Head of caudate nucleus (tissue), 42 donors: ENCODE measurements at regions not wholly inside any gene's neighbourhood (a gene's known extent, or its start where the extent isn't known, plus 50 kb on each side); places are given as distances from the start of the nearest gene placed in this dataset.
"Not testable (repeated sequence)": the region's sequence is repeated elsewhere in the genome, so short reads cannot be mapped to it uniquely, and the experiment has no call there.

Experiments used
- DNase-seq, 42 donors: peaks; one replicate each; pipeline versions ENCODE4 v3.0.0 to v3.0.0-alpha.2; 2020 to 2021; ENCODE audit warnings: mixed read lengths in 7 of 42
- intact Hi-C: fragments of 100-400 bp; cut with DNase I; formaldehyde crosslinking; loops from one replicate; pipeline ENCODE4 v1.15.0; 2022

DNA sequence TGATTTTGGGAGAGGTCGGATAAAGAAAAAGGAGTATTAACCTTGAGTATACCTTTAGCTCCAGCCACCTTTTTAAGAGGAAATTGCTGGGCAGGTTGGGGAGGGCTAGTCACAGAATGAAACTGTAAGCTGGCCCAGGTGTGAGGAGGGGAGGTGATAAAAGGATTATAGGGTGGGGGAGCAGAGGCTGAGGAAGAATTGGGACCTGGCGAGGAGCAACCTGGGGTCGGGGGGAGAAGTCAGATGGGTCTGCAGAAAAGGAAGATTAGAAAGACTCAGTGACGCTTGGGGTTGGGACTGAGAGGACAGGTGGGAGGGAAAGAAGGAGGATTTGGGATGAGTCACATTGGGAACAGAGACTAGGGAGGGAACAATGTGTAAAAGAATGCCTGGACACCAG is 1548.5 kb upstream of the WWC1 start:
- intact Hi-C loops, DNase-seq: not testable (repeated sequence)

- DNase-seq, result no peak
- intact Hi-C loops, result no loop called here
Observed at GRCh38 chr5:166746506-166746905, 1544.9 kb upstream of the WWC1 start.

DNA sequence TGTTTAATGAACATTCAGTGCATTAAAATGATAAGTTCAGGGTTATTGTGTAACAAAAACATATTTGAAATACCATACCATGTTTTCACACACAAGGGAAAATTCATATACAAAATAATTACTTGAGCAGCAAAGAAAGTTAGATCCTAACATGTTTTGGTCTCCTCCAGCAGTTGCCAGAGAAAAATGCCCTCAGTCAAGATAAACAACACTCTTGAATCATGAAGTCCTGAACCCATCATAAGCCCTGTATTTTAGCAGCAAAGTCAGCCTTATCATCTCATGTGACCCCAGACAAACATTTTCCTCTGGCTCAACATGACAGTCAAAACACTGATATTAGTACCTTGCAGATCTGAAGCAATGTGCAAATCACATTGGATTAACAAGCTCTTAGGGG is 1541.1 kb upstream of the WWC1 start:
- no peak for DNase-seq
- intact Hi-C loops, result no loop called here

GRCh38 chr5:166758151-166758550 is 1533.3 kb upstream of the WWC1 start:
- intact Hi-C loops, result no loop called here
- DNase-seq, result no peak

GRCh38 chr5:166767858-166768257 is 1523.6 kb upstream of the WWC1 start:
- no peak for DNase-seq
- intact Hi-C loops, result no loop called here

DNA sequence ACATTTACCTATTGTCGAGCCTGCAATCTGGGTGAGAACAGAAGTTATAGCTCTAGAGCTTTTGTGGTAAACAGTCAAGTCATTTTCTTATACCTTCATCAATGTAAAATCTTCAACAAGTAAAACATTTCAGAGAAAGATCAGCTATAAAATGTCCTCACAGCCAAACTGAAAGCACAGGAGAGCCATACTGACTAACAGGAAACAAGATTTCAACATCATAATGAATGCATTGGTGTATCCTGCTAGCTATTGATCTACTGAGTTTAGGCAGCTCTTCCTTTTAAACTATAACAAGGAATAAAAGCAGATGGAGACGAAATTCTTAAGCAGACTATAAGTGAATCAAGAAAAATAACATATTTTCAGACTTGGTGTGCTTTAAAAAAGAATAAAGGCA is 1522.9 kb upstream of the WWC1 start:
- no peak for DNase-seq
- intact Hi-C loops, result no loop called here

GRCh38 chr5:166772770-166773169 is 1518.7 kb upstream of the WWC1 start:
- no peak for DNase-seq
- intact Hi-C loops, result no loop called here

DNA sequence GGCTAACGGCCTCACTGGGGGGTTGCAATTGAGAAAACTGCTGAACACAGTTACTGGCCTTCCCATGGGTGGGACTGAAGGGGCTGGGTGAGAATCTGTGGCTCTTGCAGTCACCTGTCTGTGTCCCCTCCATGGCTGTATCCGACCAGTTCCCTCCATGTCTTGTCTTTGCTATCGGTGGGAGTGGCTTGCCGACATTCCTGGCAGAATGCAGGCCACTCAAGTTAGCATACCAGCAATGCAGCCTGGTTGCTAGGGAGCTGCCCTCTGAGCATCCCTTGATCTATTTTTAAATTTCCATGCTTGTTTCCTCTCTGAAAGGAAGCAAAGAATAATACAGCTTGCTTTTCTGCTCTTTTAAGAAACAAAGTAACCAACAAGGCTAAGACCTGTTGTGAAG is 1509.7 kb upstream of the WWC1 start:
- DNase-seq, result no peak
- intact Hi-C loops, result no loop called here

GRCh38 chr5:166784545-166785078 is 1506.8 kb upstream of the WWC1 start:
- intact Hi-C loops, result no loop called here
- no peak for DNase-seq

DNA sequence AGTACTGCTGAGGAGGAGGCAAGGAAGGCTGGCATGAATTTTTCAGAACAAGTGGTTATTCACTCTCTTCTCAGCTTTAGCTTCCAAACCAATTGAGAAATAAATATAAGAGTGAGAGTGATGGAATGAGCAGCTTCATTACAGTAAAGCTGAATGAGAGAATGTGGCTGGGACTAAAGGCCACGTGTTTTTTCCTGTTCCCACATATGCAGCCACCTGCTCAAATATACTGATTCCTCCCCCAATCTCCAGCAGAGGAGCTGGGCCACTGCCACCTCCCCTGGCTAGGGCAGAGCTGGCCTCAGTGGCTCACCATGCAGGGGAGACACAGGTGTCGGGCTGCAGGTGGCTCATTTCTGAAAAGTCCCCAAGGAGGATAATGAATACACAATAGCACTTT is 1505.3 kb upstream of the WWC1 start:
- DNase-seq, result no peak
- intact Hi-C loops, result no loop called here

DNA sequence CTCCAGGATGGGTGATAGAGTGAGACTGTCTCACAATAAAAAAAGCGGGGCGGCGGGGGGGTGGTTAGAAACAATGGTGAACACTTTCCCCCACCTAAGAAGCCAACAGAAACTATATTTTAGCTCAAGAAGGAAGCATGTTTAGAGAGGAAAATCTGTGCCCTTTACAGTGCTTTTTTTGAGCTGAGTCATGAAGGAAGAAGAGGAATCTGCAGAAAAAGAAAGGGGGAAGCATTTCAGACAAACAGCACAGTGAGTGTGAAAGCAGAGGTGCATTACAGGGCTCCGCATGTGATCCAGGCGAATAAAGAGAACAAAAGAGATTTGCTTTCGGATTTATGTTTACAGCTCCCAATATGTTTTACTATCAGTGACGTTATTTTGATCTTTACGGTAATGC is 1504.6 kb upstream of the WWC1 start:
- intact Hi-C loops, result no loop called here
- no peak for DNase-seq

GRCh38 chr5:166788050-166788449 is 1503.4 kb upstream of the WWC1 start:
- intact Hi-C loops, result no loop called here

DNA sequence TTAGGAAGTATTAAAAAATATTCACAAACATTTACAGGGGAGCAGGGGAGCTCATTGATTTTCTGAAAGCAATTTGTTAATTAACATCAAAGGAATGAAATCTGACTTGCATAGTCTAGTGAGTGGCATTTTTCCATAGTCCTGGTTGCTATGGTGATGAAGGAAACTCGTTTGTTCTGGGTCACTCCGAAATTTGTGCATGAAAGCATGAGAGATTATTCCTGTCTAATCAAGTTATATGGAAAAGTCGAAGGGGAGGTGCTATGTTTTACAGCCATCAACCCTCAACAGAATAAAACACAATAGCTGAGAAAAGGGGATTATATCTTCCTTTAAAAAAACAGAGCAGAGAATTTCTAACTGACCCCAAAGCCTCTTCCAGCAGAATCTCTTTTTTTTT is 1495.7 kb upstream of the WWC1 start:
- no peak for DNase-seq
- intact Hi-C loops, result no loop called here

More at GRCh38 chr5:166788050-166788449, 1503.4 kb upstream of the WWC1 start:
- no peak for DNase-seq

DNA sequence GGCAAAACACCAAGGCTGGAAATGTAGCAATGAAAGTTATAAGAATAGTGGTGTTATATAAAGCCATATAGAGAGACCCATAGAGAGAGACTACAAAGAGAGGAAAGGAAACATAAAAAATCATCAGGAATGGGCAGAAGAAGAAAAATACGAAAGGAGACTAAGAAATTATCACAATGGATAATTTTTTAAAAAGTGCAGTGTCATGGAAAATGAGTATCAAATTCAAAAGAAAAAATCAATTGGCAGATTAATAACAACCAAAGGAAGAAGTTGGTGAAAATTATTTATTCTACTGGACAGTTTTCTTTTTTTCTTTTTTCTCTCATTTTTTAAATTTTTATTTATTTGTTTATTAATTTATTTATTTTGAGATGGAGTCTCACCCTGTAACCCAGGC is 1488.4 kb upstream of the WWC1 start:
- no peak for DNase-seq
- intact Hi-C loops, result no loop called here

GRCh38 chr5:166804223-166804622 is 1487.2 kb upstream of the WWC1 start:
- intact Hi-C loops, DNase-seq: not testable (repeated sequence)

GRCh38 chr5:166804693-166805092 is 1486.8 kb upstream of the WWC1 start:
- intact Hi-C loops, DNase-seq: not testable (repeated sequence)

DNA sequence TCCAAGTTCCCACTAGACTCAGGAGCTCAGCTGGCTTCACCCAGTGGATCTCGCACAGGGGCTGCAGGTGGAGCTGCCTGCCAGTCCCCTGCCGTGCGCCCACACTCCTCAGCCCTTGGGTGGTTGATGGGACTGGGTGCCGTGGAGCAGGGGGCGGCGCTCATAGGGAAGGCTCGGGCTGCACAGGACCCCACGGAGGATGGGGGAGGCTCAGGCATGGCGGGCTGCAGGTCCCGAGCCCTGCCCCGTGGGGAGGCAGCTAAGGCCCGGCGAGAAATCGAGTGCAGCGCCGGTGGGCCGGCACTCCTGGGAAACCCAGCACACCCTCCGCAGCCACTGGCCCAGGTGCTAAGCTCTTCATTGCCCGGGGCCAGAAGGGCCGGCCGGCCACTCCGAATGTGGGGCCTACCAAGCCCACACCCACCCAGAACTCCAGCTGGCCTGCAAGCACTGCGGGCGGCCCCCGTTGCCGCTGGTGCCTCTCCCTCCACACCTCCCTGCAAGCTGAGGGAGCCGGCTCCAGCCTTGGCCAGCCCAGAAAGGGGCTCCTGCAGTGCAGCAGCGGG is 1481.3 kb upstream of the WWC1 start:
- DNase-seq, intact Hi-C loops: not testable (repeated sequence)

- intact Hi-C loops, result no loop called here
- peak in 18 of 42 donors; percentile 6 to 68 (median 26) for DNase-seq
Observed at GRCh38 chr5:166810721-166811120, 1480.7 kb upstream of the WWC1 start.

GRCh38 chr5:166823360-166823759 is 1468.1 kb upstream of the WWC1 start:
- intact Hi-C loops, result no loop called here
- DNase-seq, result no peak

DNA sequence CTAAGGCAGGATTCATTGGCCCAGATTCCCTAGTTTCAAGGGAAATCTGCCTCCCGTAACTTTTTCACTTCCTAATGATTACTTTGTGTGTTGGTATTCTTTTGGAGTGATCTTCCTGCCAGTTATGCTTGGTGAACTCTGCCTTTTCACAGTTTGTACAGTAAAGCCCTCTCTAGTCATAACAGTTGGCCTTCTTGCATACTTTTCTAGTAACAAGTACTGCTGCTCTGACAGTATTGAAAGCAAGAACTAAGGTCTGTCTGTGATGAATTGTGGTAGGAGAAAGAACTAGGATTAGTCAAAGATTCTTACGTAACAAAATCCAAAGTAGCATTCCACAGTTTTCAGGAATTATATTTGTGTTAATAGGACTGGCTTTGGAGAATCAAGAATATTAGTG is 1457.2 kb upstream of the WWC1 start:
- no peak for DNase-seq
- intact Hi-C loops, result no loop called here

GRCh38 chr5:166845044-166845443 is 1446.4 kb upstream of the WWC1 start:
- intact Hi-C loops, result no loop called here

GRCh38 chr5:166856791-166857190 is 1434.7 kb upstream of the WWC1 start:
- intact Hi-C loops, result no loop called here
- no peak for DNase-seq

More at GRCh38 chr5:166845044-166845443, 1446.4 kb upstream of the WWC1 start:
- no peak for DNase-seq
